Urothelium cell line (cell line): ENCODE measurements at regions not wholly inside any gene's neighbourhood (a gene's known extent, or its start where the extent isn't known, plus 50 kb on each side); places are given as distances from the start of the nearest gene placed in this dataset.
A peak's percentile ranks its signal among the peaks of the same experiment; 100 is the strongest.
"Not testable (repeated sequence)": the region's sequence is repeated elsewhere in the genome, so short reads cannot be mapped to it uniquely, and the experiment has no call there.

Source experiments
- DNase-seq: peaks from one replicate; pipeline ENCODE4 v3.0.0; 2011; ENCODE audit warnings: low spot score, mixed read lengths
- FAIRE-seq: peaks from 2 replicates; lab custom pipeline; 2011; peaks lifted over from hg19 to GRCh38; lab: Jason Lieb, UNC

- FAIRE-seq, result no peak
- DNase-seq, result no peak
Observed at GRCh38 chr2:129481306-129482219, 497.9 kb upstream of the RAB6C start.

- FAIRE-seq (peak; percentile 17), DNase-seq (no peak)
Observed at GRCh38 chr2:129482626-129483025, 496.8 kb upstream of the RAB6C start.

GRCh38 chr2:129483366-129483765 lies 496.1 kb upstream of the RAB6C start:
- FAIRE-seq, result no peak

GRCh38 chr2:129484999-129485897 lies 494.2 kb upstream of the RAB6C start:
- DNase-seq, result no peak
- FAIRE-seq, result no peak

More at GRCh38 chr2:129483366-129483765, 496.1 kb upstream of the RAB6C start:
- DNase-seq, result no peak

- DNase-seq, result no peak
- FAIRE-seq, result no peak
Observed at GRCh38 chr2:129488376-129488775, 491.1 kb upstream of the RAB6C start.

- DNase-seq (no peak), FAIRE-seq (no peak)
Observed at GRCh38 chr2:129490641-129491040, 488.8 kb upstream of the RAB6C start.

- FAIRE-seq, result no peak
Observed at GRCh38 chr2:129491308-129491707, 488.2 kb upstream of the RAB6C start.

GRCh38 chr2:129492548-129492947 lies 486.9 kb upstream of the RAB6C start:
- DNase-seq (no peak), FAIRE-seq (no peak)

More at GRCh38 chr2:129491308-129491707, 488.2 kb upstream of the RAB6C start:
- DNase-seq, result no peak

- no peak for FAIRE-seq
- DNase-seq, result peak; percentile 32
Observed at GRCh38 chr2:129499747-129500146, 479.7 kb upstream of the RAB6C start.

- FAIRE-seq, result peak; percentile 66
- peak; percentile 59 for DNase-seq
Observed at GRCh38 chr2:129502781-129503180, 476.7 kb upstream of the RAB6C start.

GRCh38 chr2:129504646-129505045 lies 474.8 kb upstream of the RAB6C start:
- FAIRE-seq (no peak), DNase-seq (no peak)

- DNase-seq, result no peak
- FAIRE-seq, result no peak
Observed at GRCh38 chr2:129518937-129519336, 460.5 kb upstream of the RAB6C start.

GRCh38 chr2:129532158-129532557 lies 447.3 kb upstream of the RAB6C start:
- FAIRE-seq, DNase-seq: not testable (repeated sequence)

GRCh38 chr2:129548880-129549279 lies 430.6 kb upstream of the RAB6C start:
- no peak for FAIRE-seq
- no peak for DNase-seq

GRCh38 chr2:129550536-129550935 lies 428.9 kb upstream of the RAB6C start:
- DNase-seq (no peak), FAIRE-seq (no peak)

GRCh38 chr2:129554373-129554772 lies 425.1 kb upstream of the RAB6C start:
- FAIRE-seq (no peak), DNase-seq (no peak)

- FAIRE-seq, result no peak
- DNase-seq, result no peak
Observed at GRCh38 chr2:129559101-129559500, 420.4 kb upstream of the RAB6C start.

- DNase-seq, result no peak
- no peak for FAIRE-seq
Observed at GRCh38 chr2:129565551-129566109, 413.8 kb upstream of the RAB6C start.

GRCh38 chr2:129570812-129571211 lies 408.7 kb upstream of the RAB6C start:
- not testable (repeated sequence) for FAIRE-seq

GRCh38 chr2:129575431-129575830 lies 404.0 kb upstream of the RAB6C start:
- FAIRE-seq (no peak), DNase-seq (no peak)

More at GRCh38 chr2:129570812-129571211, 408.7 kb upstream of the RAB6C start:
- not testable (repeated sequence) for DNase-seq

GRCh38 chr2:129575880-129576279 lies 403.6 kb upstream of the RAB6C start:
- DNase-seq, result no peak
- FAIRE-seq, result no peak
